Trophoblast cell (in vitro differentiated cells and primary cell): ENCODE measurements at regions not wholly inside any gene's neighbourhood (a gene's known extent, or its start where the extent isn't known, plus 50 kb on each side); places are given as distances from the start of the nearest gene placed in this dataset.

Experiments
- DNase-seq, 2 donors: peaks; one replicate each; pipeline ENCODE4 v3.0.0-alpha.2; 2016
- H2AFZ ChIP-seq: 2 replicates; pipeline ENCODE4 v1.6.1; 2013; ENCODE audit warnings: low read length, moderate library complexity, mild to moderate bottlenecking; ENCODE audit not compliant: insufficient read depth, poor library complexity
- H2AK5ac ChIP-seq: 2 replicates; pipeline ENCODE4 v1.6.1; 2013; ENCODE audit warnings: mild to moderate bottlenecking, low read length
- H2BK120ac ChIP-seq: 2 replicates; pipeline ENCODE4 v1.6.1; 2013; ENCODE audit warnings: low read length, mild to moderate bottlenecking, moderate library complexity; ENCODE audit not compliant: insufficient read depth, poor library complexity
- H2BK12ac ChIP-seq: 2 replicates; pipeline ENCODE4 v1.6.1; 2013; ENCODE audit warnings: mild to moderate bottlenecking, low read length, moderate library complexity
- H2BK5ac ChIP-seq: 2 replicates; pipeline ENCODE4 v1.6.1; 2013; ENCODE audit warnings: low read length, low read depth, moderate library complexity, mild to moderate bottlenecking; ENCODE audit not compliant: poor library complexity
- H3K14ac ChIP-seq: 2 replicates; pipeline ENCODE4 v1.6.1; 2013; ENCODE audit warnings: mild to moderate bottlenecking, low read length
- H3K18ac ChIP-seq: 2 replicates; pipeline ENCODE4 v1.6.1; 2013; ENCODE audit warnings: mild to moderate bottlenecking, low read length
- H3K23ac ChIP-seq: 2 replicates; pipeline ENCODE4 v1.6.1; 2013; ENCODE audit warnings: low read length
- H3K27ac ChIP-seq: 2 replicates; pipeline ENCODE4 v1.5.1; 2013; ENCODE audit warnings: low read depth, mild to moderate bottlenecking, inconsistent platforms, low read length, moderate library complexity
- H3K27me3 ChIP-seq: 2 replicates; pipeline ENCODE4 v1.6.1; 2013; ENCODE audit warnings: inconsistent platforms, mild to moderate bottlenecking, low read length, moderate library complexity; ENCODE audit not compliant: insufficient read depth
- H3K36me3 ChIP-seq, 2 experiments: 1 replicate in 1 of 2; 2 replicates in 1 of 2; pipeline ENCODE4 v1.6.1; 2013; ENCODE audit warnings: low read length in 2 of 2, mild to moderate bottlenecking in 2 of 2, moderate library complexity in 1 of 2; ENCODE audit not compliant: insufficient read depth in 2 of 2, control insufficient read depth in 1 of 2
- H3K4ac ChIP-seq: 2 replicates; pipeline ENCODE4 v1.6.1; 2013; ENCODE audit warnings: low read depth, mild to moderate bottlenecking, low read length, moderate library complexity
- H3K4me1 ChIP-seq, 2 experiments: 1 replicate in 1 of 2; 2 replicates in 1 of 2; pipeline ENCODE4 v1.6.1; 2013; ENCODE audit warnings: low read length in 2 of 2, mild to moderate bottlenecking in 2 of 2, moderate library complexity in 1 of 2; ENCODE audit not compliant: insufficient read depth in 2 of 2, control insufficient read depth in 1 of 2
- H3K4me2 ChIP-seq: 2 replicates; pipeline ENCODE4 v1.6.1; 2013; ENCODE audit warnings: inconsistent platforms, mild to moderate bottlenecking, low read length, moderate library complexity
- H3K4me3 ChIP-seq: 2 replicates; pipeline ENCODE4 v1.5.1; 2013; ENCODE audit warnings: mild to moderate bottlenecking, low read depth, low read length, inconsistent platforms
- H3K79me1 ChIP-seq: one replicate; pipeline ENCODE4 v1.6.1; 2013; ENCODE audit warnings: low read length
- H3K79me2 ChIP-seq: 2 replicates; pipeline ENCODE4 v1.6.1; 2013; ENCODE audit warnings: low read length, mild to moderate bottlenecking; ENCODE audit not compliant: control insufficient read depth, insufficient read depth, poor library complexity
- H3K9ac ChIP-seq: 2 replicates; pipeline ENCODE4 v1.6.1; 2013; ENCODE audit warnings: mild to moderate bottlenecking, low read length
- H3K9me3 ChIP-seq: 2 replicates; pipeline ENCODE4 v1.6.1; 2013; ENCODE audit warnings: low read depth, mild to moderate bottlenecking, control low read depth, inconsistent platforms, low read length; ENCODE audit not compliant: insufficient read depth
- H4K12ac ChIP-seq: 2 replicates; pipeline ENCODE4 v1.6.1; 2013; ENCODE audit warnings: low read depth, mild to moderate bottlenecking, low read length, moderate library complexity
- H4K8ac ChIP-seq: 2 replicates; pipeline ENCODE4 v1.6.1; 2013; ENCODE audit warnings: low read depth, mild to moderate bottlenecking, low read length, moderate library complexity
- H4K91ac ChIP-seq: one replicate; pipeline ENCODE4 v1.6.1; 2013; ENCODE audit warnings: low read depth, mild to moderate bottlenecking, low read length, moderate library complexity
- WGBS: extraction: QIAGEN DNeasy Blood & Tissue Kit; methylation state at CpG from one replicate; pipeline ENCODE4 v1.1.7; 2013; ENCODE audit warnings: missing lambda C conversion rate; ENCODE audit not compliant: insufficient read length, insufficient coverage; ENCODE audit errors: extremely low coverage; 5-methylcytosine and 5-hydroxymethylcytosine counted together

DNA sequence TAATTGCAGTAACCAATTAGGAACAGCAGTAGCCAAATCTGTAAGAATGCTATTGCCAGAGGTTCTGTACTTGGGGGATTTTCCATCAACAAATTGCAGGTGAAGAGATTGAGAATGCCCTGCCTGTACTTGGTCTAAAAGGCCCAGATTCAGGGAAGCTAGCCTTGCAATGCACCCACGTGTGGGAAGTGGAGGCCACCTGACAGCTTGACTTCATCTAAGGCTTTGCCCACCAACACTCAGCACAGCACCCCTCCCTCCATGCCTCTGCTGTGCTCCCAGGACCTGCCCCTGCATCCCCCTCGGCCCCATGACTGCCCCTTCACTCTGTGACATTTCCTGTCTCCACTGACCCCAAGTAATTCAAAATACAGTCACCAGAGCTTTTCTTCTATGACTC, 79.1 kb upstream of the CDH5 start:
- no peaks in the 10 kb centered on the region for H3K79me2 ChIP-seq
- no peaks in the 10 kb centered on the region for H3K79me1 ChIP-seq
- no peak overlapping the region for H2BK120ac ChIP-seq
- H3K4ac ChIP-seq = no peak overlapping the region
- WGBS = no CpG with 5 or more reads among the region's 2 CpGs
- no peak overlapping the region for H2AFZ ChIP-seq
- no peaks in the 10 kb centered on the region for H3K36me3 ChIP-seq
- H3K4me2 ChIP-seq = no peak overlapping the region
- no peak overlapping the region for H4K8ac ChIP-seq
- no peaks in the 10 kb centered on the region for H3K4me1 ChIP-seq
- H3K27ac ChIP-seq = no peak overlapping the region
- H3K14ac ChIP-seq = no peak overlapping the region
- DNase-seq = no peak
- no peak overlapping the region for H3K23ac ChIP-seq
- no peaks in the 10 kb centered on the region for H3K27me3 ChIP-seq
- no peak overlapping the region for H3K9ac ChIP-seq
- no peak overlapping the region for H2AK5ac ChIP-seq
- H3K18ac ChIP-seq = no peak overlapping the region
- H3K9me3 ChIP-seq = peaks cover 1% of the 10 kb centered on the region
- no peak overlapping the region for H2BK12ac ChIP-seq
- H3K4me3 ChIP-seq = no peak overlapping the region
- no peak overlapping the region for H4K12ac ChIP-seq
- H4K91ac ChIP-seq = no peak overlapping the region
- no peak overlapping the region for H2BK5ac ChIP-seq

DNA sequence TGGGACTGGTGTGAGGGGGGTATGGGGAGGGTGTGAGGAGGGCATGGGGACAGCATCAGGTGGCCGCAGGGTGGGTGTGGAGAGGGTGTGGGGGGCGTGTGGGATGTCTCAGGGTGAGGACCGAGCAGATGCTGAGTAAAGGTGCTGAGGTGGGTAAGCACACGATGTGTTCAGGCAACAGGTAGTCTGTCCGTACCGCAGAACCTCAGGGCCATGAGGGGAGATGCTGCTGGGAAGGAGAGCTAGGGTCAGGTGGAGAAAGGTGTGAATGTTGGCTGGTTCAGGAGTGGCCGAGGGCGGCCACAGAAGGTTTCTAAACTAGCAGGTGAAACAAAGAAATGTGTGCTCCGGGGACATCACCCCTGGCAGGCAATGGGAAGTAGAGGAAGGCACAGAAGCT, 80.0 kb upstream of the CDH5 start:
- Histone ChIP-seq H3K4me3 (no peak overlapping the region), H2AFZ (no peak overlapping the region), H3K4ac (no peak overlapping the region), H3K36me3 (no peaks in the 10 kb centered on the region), H4K12ac (no peak overlapping the region), H2BK120ac (no peak overlapping the region), H3K4me2 (no peak overlapping the region), H3K14ac (no peak overlapping the region), H3K18ac (no peak overlapping the region), H3K23ac (no peak overlapping the region), H3K27me3 (no peaks in the 10 kb centered on the region), H2AK5ac (no peak overlapping the region), H3K27ac (no peak overlapping the region), H4K8ac (no peak overlapping the region), H3K9ac (no peak overlapping the region), H3K79me2 (no peaks in the 10 kb centered on the region), H3K79me1 (no peaks in the 10 kb centered on the region), H4K91ac (no peak overlapping the region), H2BK12ac (no peak overlapping the region), H2BK5ac (no peak overlapping the region), H3K4me1 (no peaks in the 10 kb centered on the region), H3K9me3 (no peaks in the 10 kb centered on the region)
- DNase-seq = no peak
- whole genome bisulfite sequencing = no CpG with 5 or more reads among the region's 9 CpGs

- no peak overlapping the region for H3K4me3 ChIP-seq
- peaks cover 4 to 12% of the 10 kb centered on the region in 2 experiments for H3K4me1 ChIP-seq
- H2BK5ac ChIP-seq = peak overlapping the region; percentile 65
- H3K27me3 ChIP-seq = no peaks in the 10 kb centered on the region
- peak overlapping the region; percentile 41 for H4K91ac ChIP-seq
- H3K27ac ChIP-seq = peak overlapping the region; percentile 76
- H3K79me1 ChIP-seq = peaks cover 7% of the 10 kb centered on the region
- H3K4me2 ChIP-seq = no peak overlapping the region
- H3K23ac ChIP-seq = no peak overlapping the region
- H3K14ac ChIP-seq = peak overlapping the region; percentile 43
- no peak overlapping the region for H2BK12ac ChIP-seq
- H4K12ac ChIP-seq = no peak overlapping the region
- peak overlapping the region; percentile 28 for H2BK120ac ChIP-seq
- H2AK5ac ChIP-seq = no peak overlapping the region
- DNase-seq = peak; percentile 87
- no peak overlapping the region for H3K9ac ChIP-seq
- no peak overlapping the region for H3K18ac ChIP-seq
- H3K9me3 ChIP-seq = no peaks in the 10 kb centered on the region
- H2AFZ ChIP-seq = no peak overlapping the region
- peak overlapping the region; percentile 38 for H4K8ac ChIP-seq
- no peaks in the 10 kb centered on the region for H3K79me2 ChIP-seq
- H3K4ac ChIP-seq = no peak overlapping the region
- no peaks in the 10 kb centered on the region for H3K36me3 ChIP-seq
- no CpG with 5 or more reads among the region's 1 CpG for WGBS
Measured at GRCh38 chr16:66278604-66279262, 87.8 kb upstream of the CDH5 start.

DNA sequence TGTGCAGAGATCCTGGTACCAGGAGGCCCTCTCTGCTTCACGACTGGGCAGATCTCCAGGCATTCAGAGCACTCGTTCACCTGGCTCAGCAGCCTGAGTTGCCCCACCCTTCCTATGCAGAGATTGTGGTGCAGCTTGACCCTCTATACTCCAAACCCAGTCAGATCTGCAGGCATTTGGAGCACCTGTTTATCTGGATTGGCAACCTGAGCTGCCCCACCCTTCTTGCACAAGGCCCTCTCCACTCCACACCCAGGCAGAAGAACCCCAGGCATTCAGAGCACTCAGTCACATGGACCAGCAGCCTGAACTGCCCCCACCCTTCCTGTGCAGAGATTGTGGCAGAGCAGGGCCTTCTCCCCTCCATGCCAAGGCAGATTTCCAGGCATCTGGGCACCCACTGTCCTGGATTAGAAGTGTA, 88.4 kb upstream of the CDH5 start:
- Histone ChIP-seq H4K12ac (no peak overlapping the region), H3K23ac (no peak overlapping the region), H2AFZ (no peak overlapping the region), H2BK5ac (peak overlapping the region; percentile 65), H3K4me3 (no peak overlapping the region), H3K27me3 (no peaks in the 10 kb centered on the region), H3K9me3 (no peaks in the 10 kb centered on the region), H4K91ac (peak overlapping the region; percentile 41), H3K18ac (no peak overlapping the region), H3K27ac (peak overlapping the region; percentile 76), H2AK5ac (no peak overlapping the region), H3K4ac (no peak overlapping the region), H2BK12ac (no peak overlapping the region), H3K14ac (peak overlapping the region; percentile 43), H3K4me2 (no peak overlapping the region), H4K8ac (peak overlapping the region; percentile 38), H3K9ac (no peak overlapping the region), H3K36me3 (no peaks in the 10 kb centered on the region), H3K4me1 (peaks cover 4 to 12% of the 10 kb centered on the region in 2 experiments), H2BK120ac (peak overlapping the region; percentile 28), H3K79me2 (no peaks in the 10 kb centered on the region), H3K79me1 (peaks cover 7% of the 10 kb centered on the region)
- peak; percentile 96 to 97 for DNase-seq
- no CpG with 5 or more reads among the region's 2 CpGs for WGBS
